ENCODE measurements at regions not wholly inside any gene's neighbourhood (a gene's known extent, or its start where the extent isn't known, plus 50 kb on each side); places are given as distances from the start of the nearest gene placed in this dataset.

- TF ChIP-seq CTCF (IDR thresholded peaks at IDR 0.05 in 2 of 3, conservative IDR thresholded peaks at IDR 0.05 in 1 of 3; ENCODE audit: borderline replicate concordance in 1 of 3, insufficient read depth in 1 of 3, low read depth in 2 of 3, low read length in 2 of 3): no peak
- TF ChIP-seq CBX3 (IDR thresholded peaks at IDR 0.05; ENCODE audit: low read depth): no peak
- no peak for TF ChIP-seq RAD21 (IDR thresholded peaks at IDR 0.05; ENCODE audit: low read depth)
- TF ChIP-seq ZNF274 (IDR thresholded peaks at IDR 0.05; ENCODE audit: low read depth, low read length): no peak
Measured at GRCh38 chr13:105543742-105544141, 991.7 kb downstream of the EFNB2 start (continued).

- Histone ChIP-seq H3K79me2 (ENCODE audit: insufficient read depth, low read length) (no peaks in the 10 kb centered on the region), H3K9me3 (ENCODE audit: control insufficient read depth in 1 of 2, insufficient read depth in 1 of 2, low read depth in 1 of 2, low read length in 2 of 2) (no peaks in the 10 kb centered on the region), H3K4me2 (ENCODE audit: low read length) (no peak overlapping the region), H3K27ac (ENCODE audit: low read depth, low read length) (no peak overlapping the region), H3K27me3 (ENCODE audit: insufficient read depth, low read length) (no peaks in the 10 kb centered on the region), H4K20me1 (ENCODE audit: insufficient read depth) (no peaks in the 10 kb centered on the region), H3K9me2 (ENCODE audit: insufficient read depth) (no peaks in the 10 kb centered on the region), H3K4me1 (ENCODE audit: control insufficient read depth in 1 of 2, insufficient read depth in 2 of 2, low read length in 2 of 2) (no peaks in the 10 kb centered on the region), H3K36me3 (ENCODE audit: control insufficient read depth in 1 of 2, insufficient read depth in 2 of 2, low read length in 2 of 2) (no peaks in the 10 kb centered on the region), H2AFZ (ENCODE audit: low read depth, low read length, poor library complexity, severe bottlenecking) (no peak overlapping the region), H3K9ac (ENCODE audit: low read length) (no peak overlapping the region), H3K4me3 (replicated peaks in 1 of 2; ENCODE audit: low read depth in 1 of 2, low read length in 2 of 2) (no peak overlapping the region)
- ChIA-PET POLR2A (no interaction called here), RAD21 (ENCODE audit: low non-redundant PET in 1 of 2, low total read pairs in 2 of 2, uncharacterized antibody in 2 of 2, unreplicated experiment in 2 of 2) (no interaction called here), CTCF (no interaction called here)
- intact Hi-C loops (cut with micrococcal nuclease): no loop called here
- DNase-seq (ENCODE audit: low read depth, low spot score) (no peak), ATAC-seq (no peak)
- no TSS peak for BruUV-seq (replicated peaks)
- no peak for TF ChIP-seq FOSL1 (IDR thresholded peaks at IDR 0.05; ENCODE audit: low read depth)
- TF ChIP-seq, protein P1, sequence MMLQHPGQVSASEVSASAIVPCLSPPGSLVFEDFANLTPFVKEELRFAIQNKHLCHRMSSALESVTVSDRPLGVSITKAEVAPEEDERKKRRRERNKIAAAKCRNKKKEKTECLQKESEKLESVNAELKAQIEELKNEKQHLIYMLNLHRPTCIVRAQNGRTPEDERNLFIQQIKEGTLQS (IDR thresholded peaks at IDR 0.05): no peak
- TF ChIP-seq SRF (IDR thresholded peaks at IDR 0.05; ENCODE audit: low read depth): no peak
- TF ChIP-seq ELF1 (IDR thresholded peaks at IDR 0.05; ENCODE audit: borderline replicate concordance, low read depth): no peak
- TF ChIP-seq, protein P2, sequence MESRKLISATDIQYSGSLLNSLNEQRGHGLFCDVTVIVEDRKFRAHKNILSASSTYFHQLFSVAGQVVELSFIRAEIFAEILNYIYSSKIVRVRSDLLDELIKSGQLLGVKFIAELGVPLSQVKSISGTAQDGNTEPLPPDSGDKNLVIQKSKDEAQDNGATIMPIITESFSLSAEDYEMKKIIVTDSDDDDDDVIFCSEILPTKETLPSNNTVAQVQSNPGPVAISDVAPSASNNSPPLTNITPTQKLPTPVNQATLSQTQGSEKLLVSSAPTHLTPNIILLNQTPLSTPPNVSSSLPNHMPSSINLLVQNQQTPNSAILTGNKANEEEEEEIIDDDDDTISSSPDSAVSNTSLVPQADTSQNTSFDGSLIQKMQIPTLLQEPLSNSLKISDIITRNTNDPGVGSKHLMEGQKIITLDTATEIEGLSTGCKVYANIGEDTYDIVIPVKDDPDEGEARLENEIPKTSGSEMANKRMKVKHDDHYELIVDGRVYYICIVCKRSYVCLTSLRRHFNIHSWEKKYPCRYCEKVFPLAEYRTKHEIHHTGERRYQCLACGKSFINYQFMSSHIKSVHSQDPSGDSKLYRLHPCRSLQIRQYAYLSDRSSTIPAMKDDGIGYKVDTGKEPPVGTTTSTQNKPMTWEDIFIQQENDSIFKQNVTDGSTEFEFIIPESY (IDR thresholded peaks at IDR 0.05; ENCODE audit: extremely low read depth, insufficient replicate concordance, low read length): no peak
- no peak for TF ChIP-seq JUND (IDR thresholded peaks at IDR 0.05)
- no peak for TF ChIP-seq EZH2phosphoT487 (IDR thresholded peaks at IDR 0.05; ENCODE audit: borderline replicate concordance)
- TF ChIP-seq RAD21 (IDR thresholded peaks at IDR 0.05; ENCODE audit: low read depth): no peak
- TF ChIP-seq ZFX (IDR thresholded peaks at IDR 0.05): no peak
- no peak for TF ChIP-seq REST (IDR thresholded peaks at IDR 0.05; ENCODE audit: low read depth)
Measured at GRCh38 chr13:105541565-105541964, 993.9 kb downstream of the EFNB2 start.

All from HCT116 (cell line).